HG02759 (cell line): ENCODE measurements at regions not wholly inside any gene's neighbourhood (a gene's known extent, or its start where the extent isn't known, plus 50 kb on each side); places are given as distances from the start of the nearest gene placed in this dataset.
"Not testable (repeated sequence)": the region's sequence is repeated elsewhere in the genome, so short reads cannot be mapped to it uniquely, and the experiment has no call there.

Source experiments
- ATAC-seq: cut with Tn5 transposase; IDR thresholded peaks from one replicate; pipeline ENCODE4 v1.9.1; 2021; ENCODE audit warnings: mild to moderate bottlenecking, moderate library complexity; ENCODE audit not compliant: unreplicated experiment

DNA sequence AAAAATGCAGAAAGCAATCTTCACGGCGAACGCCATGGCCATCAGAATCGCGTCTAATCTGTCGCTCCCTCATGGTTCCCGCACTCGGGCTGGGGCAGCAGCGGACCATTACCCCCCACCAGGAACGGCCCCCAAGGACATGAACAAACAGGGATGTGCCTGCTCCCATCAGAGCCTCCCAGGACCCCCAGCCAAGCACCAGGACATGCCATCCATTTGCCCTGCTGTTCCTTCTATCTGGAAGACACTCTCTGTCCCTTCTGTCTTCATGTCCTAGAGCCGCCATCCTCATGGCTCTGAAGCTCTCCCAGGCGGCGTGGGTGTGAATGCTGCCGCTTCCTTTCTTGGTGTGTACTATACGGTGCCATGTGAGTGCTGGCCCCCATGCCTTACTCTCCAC lies 371.8 kb downstream of the BCL11B start:
- no peak for ATAC-seq

DNA sequence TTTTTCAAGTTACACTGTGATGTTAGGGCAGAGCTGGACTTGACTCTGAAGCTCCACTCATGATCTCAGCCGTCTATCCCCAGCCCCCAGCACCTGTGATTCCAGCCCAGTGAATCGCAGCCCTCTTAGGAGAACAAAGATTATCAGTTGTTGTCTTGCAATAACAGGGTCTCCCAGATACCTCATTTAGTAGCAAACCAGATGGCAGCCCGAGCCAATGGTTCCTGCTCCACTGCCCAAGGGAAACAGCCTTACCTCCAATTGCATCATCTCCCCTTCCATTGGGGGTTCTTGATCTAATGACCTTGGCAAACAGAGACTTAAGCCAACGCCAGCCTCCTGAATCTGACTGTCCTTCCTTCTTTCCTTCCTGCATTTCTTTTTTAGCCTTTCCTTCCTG lies 371.2 kb downstream of the BCL11B start:
- ATAC-seq, result no peak

DNA sequence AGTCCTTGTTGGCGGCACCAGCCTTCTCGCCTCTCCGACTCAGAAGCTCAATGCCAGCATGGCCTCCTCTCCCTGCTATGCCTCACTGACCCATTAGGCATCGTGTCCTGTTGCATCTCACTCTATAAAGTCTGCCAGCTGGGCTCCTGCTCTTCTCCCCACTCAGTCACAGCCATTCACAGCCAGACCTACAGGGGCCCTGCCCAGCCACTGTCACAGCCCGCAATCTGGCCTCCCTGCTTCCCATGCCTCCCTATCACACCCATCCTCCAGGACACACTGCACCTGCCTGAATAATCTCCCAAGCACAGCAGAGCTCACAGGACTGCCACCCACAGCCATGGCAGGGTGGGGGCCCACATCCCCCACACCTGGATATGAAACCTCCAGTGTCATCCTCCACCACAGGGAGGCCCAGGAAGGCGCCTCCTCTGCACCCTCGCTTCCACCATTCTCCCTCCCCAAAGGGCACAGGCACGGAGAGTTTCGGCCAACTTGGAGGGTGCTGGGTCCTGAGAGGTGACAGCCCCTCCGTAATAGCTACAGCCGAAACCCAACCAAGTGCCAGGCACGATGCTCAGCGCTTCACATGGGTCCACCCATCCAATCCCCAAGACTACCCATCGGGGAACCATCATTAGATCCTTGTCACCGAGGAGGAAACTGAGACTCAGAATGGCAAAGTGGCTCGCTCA lies 370.3 kb downstream of the BCL11B start:
- ATAC-seq, result no peak

DNA sequence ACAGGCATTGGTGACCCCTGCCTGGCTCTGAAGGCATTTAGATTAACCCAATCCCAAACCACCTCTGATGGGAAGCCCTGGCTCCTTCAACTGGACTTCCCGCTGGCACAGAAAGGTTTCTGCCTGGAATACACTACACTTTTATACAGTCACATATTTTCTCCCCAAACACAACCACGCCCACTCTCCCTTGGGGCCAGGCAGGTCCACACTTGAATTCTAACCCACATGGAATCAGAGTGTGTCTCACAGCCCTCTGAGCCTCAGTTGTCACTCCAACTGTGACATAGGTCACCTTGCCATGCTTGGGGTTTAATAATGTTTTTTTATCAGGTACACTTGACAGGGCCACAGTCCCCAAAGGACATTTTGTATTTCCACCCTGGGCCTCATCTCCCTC lies 368.6 kb downstream of the BCL11B start:
- no peak for ATAC-seq

DNA sequence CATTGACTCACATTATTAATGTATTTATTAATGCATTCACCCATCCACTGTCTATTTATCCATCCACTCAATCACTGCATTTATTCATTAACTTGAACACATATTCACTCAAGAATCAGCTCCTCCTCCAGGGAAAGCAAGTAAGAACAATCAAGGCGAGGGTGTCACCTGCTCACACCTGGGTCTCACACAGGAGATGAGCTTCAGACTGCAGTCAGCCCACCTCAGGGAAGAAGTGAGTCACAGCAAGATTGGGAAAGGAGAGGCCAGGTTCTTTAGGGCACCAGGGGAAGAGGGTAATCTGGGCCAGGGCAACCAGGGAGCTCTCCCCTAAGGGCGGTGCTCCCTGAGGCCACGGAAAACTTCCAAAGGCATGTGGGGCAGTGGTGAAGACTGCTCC lies 367.3 kb downstream of the BCL11B start:
- no peak for ATAC-seq

DNA sequence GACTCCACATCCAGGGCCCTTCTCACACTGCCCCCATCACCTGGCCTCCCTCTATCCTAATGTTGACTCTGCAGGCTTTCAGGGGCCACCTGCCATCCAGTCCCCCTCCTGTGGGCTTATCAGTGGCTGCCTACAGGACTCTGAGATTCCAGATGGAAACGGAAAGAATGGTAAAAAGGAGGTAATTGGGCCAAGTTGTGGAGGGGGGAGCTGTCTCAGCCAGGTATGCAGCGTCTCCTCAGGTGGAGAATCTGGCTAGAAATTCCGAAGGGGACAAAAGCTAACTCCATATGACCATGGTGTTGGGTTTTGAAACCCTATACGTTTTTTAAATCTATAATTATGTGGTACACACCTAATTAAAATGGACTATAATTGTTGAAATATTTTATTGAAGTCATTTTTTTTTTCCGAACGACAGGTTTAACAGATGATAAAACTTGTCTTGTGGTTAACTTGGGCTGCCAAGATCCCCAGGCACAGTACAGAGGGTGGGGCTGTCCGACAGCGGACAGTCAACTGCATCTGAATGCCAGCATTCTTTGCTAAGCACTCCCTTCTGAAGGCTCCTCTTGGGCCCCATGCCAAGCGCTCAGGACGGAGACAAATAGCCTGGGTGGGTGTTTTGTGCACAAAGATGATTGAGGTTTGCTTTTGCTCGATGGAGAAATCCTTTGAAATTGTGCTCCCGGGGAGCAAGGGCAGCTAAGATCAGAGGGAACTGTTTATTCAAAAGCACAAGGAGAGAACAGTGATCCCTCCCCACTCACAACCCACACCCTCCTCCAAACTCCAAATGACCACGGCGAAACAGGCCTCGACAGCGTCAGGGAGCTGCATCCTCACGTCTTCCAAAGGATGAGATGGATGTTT lies 365.6 kb downstream of the BCL11B start:
- no peak for ATAC-seq

DNA sequence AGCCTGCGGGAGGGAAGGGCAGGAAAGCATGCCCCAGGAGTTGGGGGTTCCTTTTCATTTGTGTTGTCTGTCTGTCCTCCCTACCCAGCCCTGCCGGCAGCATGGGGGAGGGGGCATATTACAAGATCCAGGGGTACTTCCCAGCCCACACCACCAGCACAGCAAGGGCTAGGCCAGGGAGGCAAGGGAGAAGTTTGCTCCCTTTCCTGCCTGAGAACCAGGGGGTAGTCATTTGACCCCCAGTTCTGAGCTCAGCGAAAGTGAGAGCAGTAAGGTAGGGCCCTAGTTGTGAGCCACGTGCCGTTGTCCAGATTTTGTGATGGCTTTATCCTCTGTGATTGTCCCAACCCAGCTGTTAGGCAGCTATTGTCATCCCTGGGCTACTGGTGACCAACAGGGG lies 364.7 kb downstream of the BCL11B start:
- ATAC-seq, result no peak

DNA sequence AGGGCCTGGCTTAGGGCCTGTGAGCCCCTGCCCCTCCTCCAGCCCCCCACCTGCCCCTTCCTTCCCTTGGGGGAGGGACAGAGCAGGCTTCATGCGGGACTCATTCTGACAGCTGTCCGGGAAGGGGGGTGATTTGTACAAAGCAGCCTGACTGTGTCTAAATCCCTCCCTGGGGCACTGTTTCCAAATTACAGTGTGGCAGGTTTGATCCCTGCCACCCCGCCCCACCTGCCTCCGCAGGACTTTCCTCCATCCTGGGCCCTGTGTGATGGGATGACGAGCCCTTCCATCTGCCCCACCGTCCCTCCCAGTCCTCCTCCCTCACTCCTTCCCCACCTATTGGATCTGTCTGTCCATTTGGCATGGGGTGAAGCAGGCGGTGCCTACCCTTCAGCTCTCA lies 363.9 kb downstream of the BCL11B start:
- no peak for ATAC-seq

DNA sequence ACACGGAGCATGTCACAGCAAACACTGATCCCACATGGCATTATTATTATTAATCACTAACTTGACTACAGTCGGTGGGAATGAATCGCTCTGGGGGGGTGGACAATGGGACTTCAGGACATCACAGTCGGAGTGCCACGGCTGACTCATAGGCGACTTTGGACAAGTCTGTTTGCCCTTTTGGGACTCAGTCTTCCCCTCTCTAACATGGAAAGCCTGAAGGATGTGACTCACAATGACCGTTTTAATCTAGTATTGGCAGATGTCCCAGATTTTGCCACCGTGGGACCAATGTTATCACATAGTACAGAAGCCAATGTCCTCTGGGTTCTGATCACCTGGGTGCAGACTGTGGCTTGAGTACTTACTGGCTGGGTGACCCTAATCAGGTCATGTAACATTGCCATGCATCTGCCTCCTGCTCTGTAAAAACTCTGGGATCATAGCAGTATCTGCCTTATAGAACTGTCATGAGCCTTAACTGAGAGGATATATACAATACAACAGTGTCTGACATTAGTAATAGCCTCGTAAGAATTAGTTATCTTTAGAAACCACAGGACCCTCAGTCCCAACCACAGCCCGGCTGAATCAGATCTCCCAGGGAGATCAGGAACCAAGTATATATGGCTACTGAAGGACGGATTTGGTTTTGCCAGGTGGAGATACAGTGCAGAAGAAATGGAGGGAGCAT lies 362.6 kb downstream of the BCL11B start:
- ATAC-seq, result no peak

DNA sequence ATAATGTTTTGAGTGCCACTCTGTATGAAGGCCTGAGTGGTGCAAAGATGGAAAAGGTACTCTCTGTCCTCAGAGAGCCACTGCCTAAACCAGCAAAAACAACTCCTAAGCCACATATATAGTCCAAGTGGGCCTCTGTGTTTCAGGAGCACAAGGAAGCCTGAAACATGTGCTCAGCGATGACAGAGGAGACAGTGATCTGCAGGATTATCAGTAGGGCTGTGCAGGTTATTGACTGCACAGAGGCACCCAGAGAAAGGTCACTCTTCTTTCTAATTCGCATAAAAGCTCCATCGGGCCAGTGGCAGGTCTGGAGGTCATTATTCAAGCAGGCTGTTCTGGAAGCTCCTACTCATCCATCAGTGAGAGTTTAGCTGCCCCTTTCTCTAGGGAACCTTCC lies 361.9 kb downstream of the BCL11B start:
- ATAC-seq, result no peak

DNA sequence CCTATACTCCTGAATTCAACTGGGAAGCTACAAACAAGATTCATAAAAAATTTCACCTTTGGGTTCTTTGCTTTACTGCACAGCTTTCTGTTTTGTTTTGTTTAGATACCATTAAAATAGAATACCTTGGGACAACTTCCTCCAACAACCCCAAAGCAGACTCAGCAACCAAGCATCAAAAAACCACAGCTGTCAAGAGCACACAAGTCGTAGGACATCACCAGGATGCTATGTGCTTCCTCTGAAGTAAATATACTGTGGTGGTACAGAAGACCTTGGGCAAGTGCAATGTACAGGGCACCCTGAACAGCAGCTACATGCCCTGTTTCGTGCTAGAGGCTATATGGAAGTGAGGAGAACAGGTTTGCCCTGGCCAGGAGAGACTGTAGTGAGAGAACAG lies 359.3 kb downstream of the BCL11B start:
- no peak for ATAC-seq

DNA sequence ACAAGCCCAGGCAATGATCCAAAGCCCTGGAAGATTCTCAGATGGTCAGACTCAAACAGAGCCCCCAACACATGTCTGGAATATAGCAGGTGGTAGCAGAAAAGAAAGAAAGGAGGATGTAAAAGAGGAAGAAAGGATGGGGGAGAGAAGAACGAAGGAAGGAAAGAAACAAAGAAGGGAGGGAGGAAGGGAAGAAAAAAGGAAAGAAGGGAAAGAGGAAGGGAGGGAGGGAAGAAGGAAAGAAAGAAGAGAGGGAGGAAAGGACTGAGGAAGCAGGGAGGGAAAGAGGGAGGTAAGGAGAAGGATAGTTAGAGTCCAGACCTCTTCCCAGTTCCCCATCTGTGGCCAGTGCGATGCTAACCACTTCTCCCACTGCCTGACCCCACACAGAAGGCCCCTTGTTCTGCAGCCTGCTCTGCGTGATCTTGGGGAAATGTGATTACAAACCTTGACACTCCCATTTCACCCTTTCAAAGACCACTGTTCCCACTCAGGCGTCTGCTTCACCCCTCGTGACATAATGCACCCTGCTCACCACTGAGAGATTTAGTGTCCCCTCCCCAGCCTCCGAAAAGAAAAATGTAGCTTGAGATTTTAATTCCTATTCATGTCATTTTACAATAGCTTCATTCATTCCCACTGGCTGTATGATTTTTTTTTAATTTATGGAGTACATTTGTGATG lies 357.9 kb downstream of the BCL11B start:
- no peak for ATAC-seq

DNA sequence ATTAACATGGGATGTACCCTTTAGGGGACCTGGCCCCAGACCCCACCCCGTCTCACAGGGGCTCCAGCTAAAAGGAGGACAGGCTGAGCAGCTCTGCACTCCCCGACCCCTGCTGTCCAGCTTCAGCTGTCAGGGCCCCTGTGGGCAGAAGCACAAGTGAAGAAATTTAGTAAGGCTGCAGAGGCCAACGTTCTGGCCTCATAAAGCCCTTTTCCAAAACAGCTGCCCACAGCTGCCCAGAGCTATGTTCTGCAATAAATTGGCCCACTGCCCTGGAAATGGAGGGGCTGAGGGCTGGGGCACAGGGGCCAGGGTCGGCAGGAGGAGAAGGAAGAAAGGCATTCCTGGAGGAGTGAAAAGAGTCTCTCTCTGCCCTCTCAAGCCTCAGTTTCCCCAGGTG lies 357.1 kb downstream of the BCL11B start:
- no peak for ATAC-seq

DNA sequence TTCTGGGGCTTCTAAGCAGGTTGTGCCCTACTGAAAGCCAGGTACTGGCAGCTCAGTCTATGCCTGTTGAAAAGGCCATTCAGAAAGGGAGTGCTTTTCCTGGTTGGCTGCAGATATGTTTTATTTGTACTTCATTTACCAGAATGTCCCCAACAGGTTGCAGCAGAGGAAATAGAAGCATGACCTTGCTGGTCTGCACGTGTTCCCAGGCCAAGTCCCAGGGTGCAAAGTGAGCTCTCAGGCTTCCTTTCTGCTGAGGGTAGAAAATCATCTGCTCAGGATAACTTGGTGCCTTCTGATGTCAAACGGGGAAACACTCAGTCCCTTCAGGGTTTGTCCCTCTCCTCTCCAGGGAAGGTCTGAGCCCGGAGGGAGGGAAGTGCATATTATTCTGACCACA lies 356.4 kb downstream of the BCL11B start:
- ATAC-seq, result no peak

DNA sequence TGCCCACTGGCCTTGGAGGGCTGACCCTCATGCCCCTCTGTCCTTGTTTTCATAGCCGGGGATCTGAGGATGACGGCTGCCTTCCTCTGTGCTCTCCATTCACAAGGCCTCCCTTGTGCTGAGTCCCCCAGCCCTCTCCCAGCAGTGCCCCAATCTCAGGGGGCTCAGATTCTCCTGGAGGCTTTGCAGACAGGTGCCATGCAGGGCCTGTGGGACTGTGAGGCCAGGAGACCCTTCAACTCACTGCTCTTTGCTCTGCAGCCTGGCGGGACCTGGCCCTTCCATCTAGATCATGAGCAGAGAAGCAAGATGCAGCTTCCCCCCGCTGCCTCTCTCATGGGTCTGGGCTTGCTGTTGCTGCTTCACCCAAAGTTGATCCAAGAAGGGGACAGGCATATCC lies 356.0 kb downstream of the BCL11B start:
- no peak for ATAC-seq

DNA sequence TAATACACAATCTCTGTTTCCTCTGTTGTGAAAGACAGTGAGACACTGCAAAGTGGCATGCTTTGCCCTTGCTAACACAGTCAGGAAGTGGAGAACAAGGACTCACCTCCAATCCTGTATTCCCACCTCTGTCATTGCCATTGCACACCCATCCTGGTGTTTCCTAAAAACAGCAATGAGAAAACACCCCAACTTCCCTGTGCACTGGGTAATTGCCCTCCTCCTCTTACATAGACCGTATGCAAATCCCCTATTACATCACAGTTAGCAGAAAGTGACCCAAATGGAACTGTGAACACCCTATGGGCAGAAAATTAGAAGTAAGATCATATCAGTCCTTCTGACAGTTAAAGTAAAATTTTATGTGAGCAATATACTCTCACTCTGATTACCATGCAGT lies 355.5 kb downstream of the BCL11B start:
- ATAC-seq, result no peak

DNA sequence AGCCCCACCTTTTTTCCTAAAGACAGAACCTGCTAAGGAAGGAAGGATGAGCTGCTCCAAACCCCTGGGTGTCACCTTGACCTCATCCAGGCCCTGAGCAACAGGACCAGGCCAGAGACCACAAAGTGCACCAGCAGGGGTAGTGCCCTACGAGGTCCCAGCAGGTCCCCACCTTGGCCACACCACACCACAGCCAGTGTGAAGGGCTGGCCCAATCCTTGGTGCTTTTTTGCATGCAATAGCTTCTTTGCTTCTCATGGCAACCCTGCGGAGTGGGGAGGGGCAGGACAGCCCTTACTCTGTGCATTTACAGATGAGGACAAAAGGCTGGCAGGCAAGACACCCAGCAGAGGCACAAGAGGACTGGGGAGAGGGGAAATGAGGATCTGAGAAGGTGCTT lies 352.6 kb downstream of the BCL11B start:
- no peak for ATAC-seq

DNA sequence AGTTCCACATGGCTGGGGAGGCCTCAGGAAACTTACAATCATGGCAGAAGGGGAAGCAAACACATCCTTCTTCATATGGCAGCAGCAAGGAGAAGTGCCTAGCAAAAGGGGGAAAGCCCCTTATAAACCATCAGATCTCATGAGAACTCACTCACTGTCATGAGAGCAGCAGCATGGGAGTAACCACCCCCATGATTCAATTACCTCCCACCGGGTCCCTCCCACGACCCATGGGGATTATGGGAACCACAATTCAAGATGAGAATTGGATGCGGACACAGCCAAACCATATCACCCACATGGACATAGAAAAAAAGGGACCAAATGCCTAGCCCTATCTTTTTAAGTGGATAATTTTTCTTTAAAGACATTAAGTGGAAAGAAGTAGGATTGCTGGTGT lies 350.7 kb downstream of the BCL11B start:
- ATAC-seq, result not testable (repeated sequence)

DNA sequence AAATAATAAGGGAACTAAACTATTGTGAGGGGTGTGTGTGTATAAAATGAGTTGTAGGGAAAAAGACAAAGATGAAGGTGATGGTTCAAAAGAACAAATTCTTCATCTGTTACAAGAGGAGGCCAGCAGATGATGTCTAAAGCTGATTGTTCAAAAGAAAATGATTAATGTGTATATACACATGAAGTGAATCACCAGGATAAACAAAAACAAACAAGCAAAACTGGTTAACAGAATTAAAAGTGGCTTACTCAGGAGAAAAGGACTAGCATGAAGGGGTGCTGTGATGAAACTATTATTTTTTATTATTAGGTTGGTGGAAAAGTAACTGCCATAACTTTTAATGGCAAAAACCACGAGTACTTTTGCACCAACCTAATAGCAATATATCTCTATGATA lies 348.4 kb downstream of the BCL11B start:
- no peak for ATAC-seq

DNA sequence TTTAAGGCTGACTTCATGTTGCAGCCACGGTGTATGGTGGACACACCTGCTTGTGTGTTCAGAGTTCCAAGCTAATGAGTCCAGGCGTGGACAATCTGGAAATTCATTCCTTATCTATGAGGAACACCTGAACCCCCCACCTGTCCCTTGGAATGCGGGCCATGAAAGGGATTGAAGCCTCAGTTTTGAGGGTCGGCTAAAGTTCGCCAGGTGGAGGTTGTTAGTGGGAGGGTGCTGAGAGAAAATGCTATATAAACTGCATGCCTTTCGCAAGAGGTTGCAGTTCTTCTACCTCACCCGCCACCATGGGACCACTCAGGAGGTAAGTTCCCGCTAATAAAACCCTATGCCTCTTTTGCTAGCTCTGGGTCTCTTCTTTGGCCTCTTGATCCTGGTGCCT lies 348.0 kb downstream of the BCL11B start:
- no peak for ATAC-seq

DNA sequence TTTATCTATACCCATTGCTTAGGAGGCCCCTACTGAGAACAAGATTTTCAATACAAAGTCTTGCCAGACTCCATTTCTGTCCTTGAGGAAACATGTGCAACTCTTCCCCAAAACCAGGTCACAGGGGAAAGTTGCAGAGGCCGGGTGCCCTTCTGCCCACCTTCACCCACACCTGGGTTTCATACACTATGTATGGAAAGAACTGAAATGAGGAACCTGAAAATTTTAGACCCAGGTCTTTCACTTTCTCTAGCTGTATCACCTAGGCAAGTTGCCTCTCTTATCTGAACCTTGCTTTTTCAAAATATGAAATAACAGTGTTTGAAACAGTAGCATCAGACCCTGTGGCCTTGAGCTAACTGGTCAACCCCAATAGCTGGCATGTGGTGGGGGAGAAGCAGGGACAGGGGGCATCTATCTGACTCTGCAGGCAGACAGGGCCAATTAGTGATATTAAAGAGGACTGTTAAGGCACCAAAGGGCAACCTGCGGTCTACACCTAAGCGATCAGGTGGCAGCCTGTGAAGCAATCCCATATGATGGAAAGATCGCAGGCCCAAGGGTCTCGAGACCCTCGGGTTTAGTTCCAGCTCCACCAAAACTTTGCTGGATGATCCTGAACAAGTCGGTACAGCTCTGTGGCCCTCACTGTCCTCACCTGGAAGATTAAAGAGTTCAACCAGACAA lies 346.5 kb downstream of the BCL11B start:
- ATAC-seq, result no peak
